Testis (tissue), 2 donors: ENCODE measurements at regions not wholly inside any gene's neighbourhood (a gene's known extent, or its start where the extent isn't known, plus 50 kb on each side); places are given as distances from the start of the nearest gene placed in this dataset.

Experiments
- DNase-seq: peaks from one replicate; pipeline ENCODE4 v3.0.0-alpha.2; 2019
- H3K27ac ChIP-seq, 2 donors: fragments of 200-600 bp; sonication (generic); one replicate each; pipeline ENCODE4 v1.5.1; 2019
- H3K27me3 ChIP-seq: fragments of 200-600 bp; sonication (generic); one replicate; pipeline ENCODE4 v1.5.1; 2019
- H3K36me3 ChIP-seq: fragments of 200-600 bp; sonication (generic); one replicate; pipeline ENCODE4 v1.5.1; 2017; ENCODE audit warnings: low read depth; ENCODE audit errors: missing control alignments
- H3K4me1 ChIP-seq: fragments of 200-600 bp; sonication (generic); one replicate; pipeline ENCODE4 v1.5.1; 2019
- H3K4me3 ChIP-seq, 2 donors: fragments of 200-600 bp; sonication (generic); one replicate each; pipeline ENCODE4 v1.5.1; 2017 to 2019
- H3K9me3 ChIP-seq: fragments of 200-600 bp; sonication (generic); one replicate; pipeline ENCODE4 v1.5.1; 2017
- POLR2A ChIP-seq: fragments of 450-650 bp; IDR thresholded peaks from one replicate; pipeline ENCODE4 v1.6.1; 2017; ENCODE audit warnings: antibody characterized with exemption, mild to moderate bottlenecking, moderate library complexity
- WGBS, 2 donors: methylation state at CpG; one replicate each; pipeline ENCODE4 v1.1.5; 2018; 5-methylcytosine and 5-hydroxymethylcytosine counted together
- intact Hi-C: fragments of 100-400 bp; cut with DNase I; formaldehyde crosslinking; loops from one replicate; pipeline ENCODE4 v1.15.1; 2023; ENCODE audit warnings: low total_unique reads
- TF ChIP-seq, protein P1 (sequence below), 3 experiments: fragments of 450-650 bp in 2 of 3; fragments of 200-600 bp in 1 of 3; sonication (generic) in 1 of 3; IDR thresholded peaks; one replicate each; pipeline ENCODE4 v1.5.1; 2016 to 2019; ENCODE audit warnings: antibody characterized with exemption in 3 of 3, mild to moderate bottlenecking in 2 of 3, moderate library complexity in 1 of 3

GRCh38 chr18:27674411-27674810 lies 489.3 kb upstream of the CHST9 start:
- H3K9me3 ChIP-seq: no peaks in the 10 kb centered on the region
- no peak overlapping the region for H3K27ac ChIP-seq
- no peak for TF ChIP-seq POLR2A
- TF ChIP-seq, protein P1, sequence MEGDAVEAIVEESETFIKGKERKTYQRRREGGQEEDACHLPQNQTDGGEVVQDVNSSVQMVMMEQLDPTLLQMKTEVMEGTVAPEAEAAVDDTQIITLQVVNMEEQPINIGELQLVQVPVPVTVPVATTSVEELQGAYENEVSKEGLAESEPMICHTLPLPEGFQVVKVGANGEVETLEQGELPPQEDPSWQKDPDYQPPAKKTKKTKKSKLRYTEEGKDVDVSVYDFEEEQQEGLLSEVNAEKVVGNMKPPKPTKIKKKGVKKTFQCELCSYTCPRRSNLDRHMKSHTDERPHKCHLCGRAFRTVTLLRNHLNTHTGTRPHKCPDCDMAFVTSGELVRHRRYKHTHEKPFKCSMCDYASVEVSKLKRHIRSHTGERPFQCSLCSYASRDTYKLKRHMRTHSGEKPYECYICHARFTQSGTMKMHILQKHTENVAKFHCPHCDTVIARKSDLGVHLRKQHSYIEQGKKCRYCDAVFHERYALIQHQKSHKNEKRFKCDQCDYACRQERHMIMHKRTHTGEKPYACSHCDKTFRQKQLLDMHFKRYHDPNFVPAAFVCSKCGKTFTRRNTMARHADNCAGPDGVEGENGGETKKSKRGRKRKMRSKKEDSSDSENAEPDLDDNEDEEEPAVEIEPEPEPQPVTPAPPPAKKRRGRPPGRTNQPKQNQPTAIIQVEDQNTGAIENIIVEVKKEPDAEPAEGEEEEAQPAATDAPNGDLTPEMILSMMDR (IDR thresholded peaks at IDR 0.05): no peak
- no peaks in the 10 kb centered on the region for H3K4me1 ChIP-seq
- intact Hi-C loops: no loop called here
- no peaks in the 10 kb centered on the region for H3K27me3 ChIP-seq
- H3K4me3 ChIP-seq: peak overlapping the region; percentile 31 to 52
- H3K36me3 ChIP-seq: no peaks in the 10 kb centered on the region
- no peak for DNase-seq
- 45 to 81% methylated on average over 3 of the region's 3 CpGs for WGBS, 2 donors

GRCh38 chr18:27673861-27674260 lies 488.8 kb upstream of the CHST9 start:
- TF ChIP-seq POLR2A: no peak
- DNase-seq: no peak
- H3K27me3 ChIP-seq: no peaks in the 10 kb centered on the region
- H3K4me3 ChIP-seq: peak overlapping the region; percentile 31 to 52
- H3K36me3 ChIP-seq: no peaks in the 10 kb centered on the region
- no peaks in the 10 kb centered on the region for H3K9me3 ChIP-seq
- H3K27ac ChIP-seq: no peak overlapping the region
- WGBS, 2 donors: 72 to 80% methylated on average over 2 to 12 of the region's 27 CpGs
- H3K4me1 ChIP-seq: no peaks in the 10 kb centered on the region
- intact Hi-C loops: no loop called here

GRCh38 chr18:27668158-27668557 lies 483.1 kb upstream of the CHST9 start:
- TF ChIP-seq POLR2A: no peak
- TF ChIP-seq, protein P1 (IDR thresholded peaks at IDR 0.05): no peak
- no peak overlapping the region for H3K4me3 ChIP-seq
- no peak for DNase-seq
- no peaks in the 10 kb centered on the region for H3K4me1 ChIP-seq
- 53 to 77% methylated on average over 1 of the region's 1 CpG for WGBS, 2 donors
- no peak overlapping the region for H3K27ac ChIP-seq
- no peaks in the 10 kb centered on the region for H3K9me3 ChIP-seq
- intact Hi-C loops: no loop called here
- no peaks in the 10 kb centered on the region for H3K27me3 ChIP-seq
- H3K36me3 ChIP-seq: no peaks in the 10 kb centered on the region

GRCh38 chr18:27667064-27667463 lies 482.0 kb upstream of the CHST9 start:
- no peaks in the 10 kb centered on the region for H3K4me1 ChIP-seq
- intact Hi-C loops: no loop called here
- no peak for DNase-seq
- H3K36me3 ChIP-seq: no peaks in the 10 kb centered on the region
- H3K4me3 ChIP-seq: no peak overlapping the region
- no peak overlapping the region for H3K27ac ChIP-seq
- no peaks in the 10 kb centered on the region for H3K27me3 ChIP-seq
- WGBS, 2 donors: 37 to 41% methylated on average over 6 of the region's 6 CpGs
- TF ChIP-seq, protein P1 (IDR thresholded peaks at IDR 0.05): no peak
- no peak for TF ChIP-seq POLR2A
- H3K9me3 ChIP-seq: no peaks in the 10 kb centered on the region

DNA sequence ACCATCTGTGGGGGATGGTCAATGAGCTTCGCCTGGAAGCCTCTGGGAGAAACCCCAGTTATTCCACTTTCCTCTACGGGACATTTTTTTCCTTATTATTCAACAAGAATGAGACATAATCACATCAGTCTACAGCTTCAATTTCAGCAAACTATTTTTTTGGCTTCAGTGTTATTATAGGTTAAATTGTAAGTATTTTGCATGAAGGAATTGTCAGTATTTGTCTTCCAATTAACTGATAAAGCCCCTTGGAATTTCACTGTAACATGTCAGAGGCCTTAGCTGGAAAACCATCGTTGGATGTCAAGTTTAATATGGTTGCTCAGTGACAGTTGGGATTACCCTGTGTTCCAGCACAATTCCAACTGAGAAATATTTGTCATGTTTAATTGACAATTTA lies 480.9 kb upstream of the CHST9 start:
- TF ChIP-seq, protein P1 (IDR thresholded peaks at IDR 0.05): no peak
- no peak for TF ChIP-seq POLR2A
- H3K27me3 ChIP-seq: no peaks in the 10 kb centered on the region
- no peaks in the 10 kb centered on the region for H3K9me3 ChIP-seq
- no peak overlapping the region for H3K27ac ChIP-seq
- intact Hi-C loops: no loop called here
- H3K4me3 ChIP-seq: no peak overlapping the region
- no peaks in the 10 kb centered on the region for H3K36me3 ChIP-seq
- 58 to 67% methylated on average over 3 of the region's 3 CpGs for WGBS, 2 donors
- H3K4me1 ChIP-seq: no peaks in the 10 kb centered on the region
- DNase-seq: no peak
